CD4-positive, CD25-positive, alpha-beta regulatory T cell (primary cell): ENCODE measurements at regions not wholly inside any gene's neighbourhood (a gene's known extent, or its start where the extent isn't known, plus 50 kb on each side); places are given as distances from the start of the nearest gene placed in this dataset.

Source experiments
- ATAC-seq, 2 donors: fragments of 150-1000 bp; cut with Tn5 transposase; one replicate each; pipeline ENCODE4 v1.10.0; 2021; ENCODE audit warnings: low read depth in 2 of 2, moderate number of reproducible peaks in 2 of 2, moderate library complexity in 1 of 2
- DNase-seq, 3 donors: peaks; one replicate each; pipeline versions ENCODE4 v3.0.0 to v3.0.0-alpha.2; 2012 to 2022; ENCODE audit warnings: mixed read lengths in 1 of 3
- H3K27ac ChIP-seq: one replicate; pipeline ENCODE4 v1.7.0; 2013; ENCODE audit warnings: mild to moderate bottlenecking, low read length; ENCODE audit not compliant: insufficient read depth, poor library complexity, severe bottlenecking
- H3K27me3 ChIP-seq: one replicate; pipeline ENCODE4 v1.7.0; 2013; ENCODE audit warnings: low read length; ENCODE audit not compliant: control insufficient read depth, insufficient read depth
- H3K36me3 ChIP-seq: one replicate; pipeline ENCODE4 v1.7.0; 2013; ENCODE audit warnings: mild to moderate bottlenecking, low read length, moderate library complexity; ENCODE audit not compliant: control insufficient read depth, insufficient read depth
- H3K4me1 ChIP-seq: 2 replicates; pipeline ENCODE4 v1.7.0; 2013; ENCODE audit warnings: mild to moderate bottlenecking, low read length; ENCODE audit not compliant: insufficient read depth, control insufficient read depth, poor library complexity, severe bottlenecking
- H3K4me3 ChIP-seq: one replicate; pipeline ENCODE4 v1.7.0; 2013; ENCODE audit warnings: low read depth, mild to moderate bottlenecking, low read length, moderate library complexity
- H3K9me3 ChIP-seq, 2 experiments: 1 replicate in 1 of 2; 2 replicates in 1 of 2; pipeline ENCODE4 v1.7.0; 2013; ENCODE audit warnings: low read length in 2 of 2, mild to moderate bottlenecking in 1 of 2, moderate library complexity in 1 of 2; ENCODE audit not compliant: control insufficient read depth in 2 of 2
- H3K27ac Mint-ChIP-seq, 3 donors: one replicate each; pipeline ENCODE4 v1.8.0; 2020 to 2022; ENCODE audit warnings: mild to moderate bottlenecking in 3 of 3, mixed read lengths in 3 of 3, moderate library complexity in 2 of 3
- H3K27me3 Mint-ChIP-seq: one replicate; pipeline ENCODE4 v1.8.0; 2022; ENCODE audit warnings: mild to moderate bottlenecking, mixed read lengths
- H3K36me3 Mint-ChIP-seq: one replicate; pipeline ENCODE4 v1.8.0; 2020; ENCODE audit warnings: mixed read lengths
- H3K4me1 Mint-ChIP-seq, 4 donors: one replicate each; pipeline ENCODE4 v1.8.0; 2020 to 2022; ENCODE audit warnings: mixed read lengths in 4 of 4, mild to moderate bottlenecking in 1 of 4
- H3K4me3 Mint-ChIP-seq, 4 donors: one replicate each; pipeline ENCODE4 v1.8.0; 2020 to 2022; ENCODE audit warnings: mild to moderate bottlenecking in 4 of 4, mixed read lengths in 4 of 4, moderate library complexity in 3 of 4
- H3K9me3 Mint-ChIP-seq, 7 donors: one replicate each; pipeline ENCODE4 v1.8.0; 2020 to 2022; ENCODE audit warnings: mixed read lengths in 7 of 7, mild to moderate bottlenecking in 3 of 7, moderate library complexity in 2 of 7

DNA sequence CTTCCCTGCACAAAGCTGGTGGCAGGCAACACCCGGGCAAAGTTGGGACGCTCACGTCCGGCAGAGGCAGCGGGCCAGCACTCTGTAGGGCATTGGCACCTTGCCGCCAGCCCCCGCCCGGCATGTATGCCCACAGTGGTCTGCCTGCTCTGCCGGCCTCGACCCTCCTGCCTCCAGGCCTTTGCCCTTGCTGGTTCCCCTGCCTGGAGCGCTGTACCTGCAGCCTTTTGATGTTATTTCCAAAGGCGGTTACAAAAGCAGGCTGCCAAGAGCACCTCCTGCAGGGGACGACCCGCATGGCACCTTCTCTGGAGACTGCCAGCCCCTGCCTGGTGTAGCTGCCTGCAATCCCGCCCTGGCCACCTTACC lies 56.5 kb upstream of the SHISAL1 start:
- ATAC-seq (no peak), DNase-seq (no peak)
- no peaks in the 10 kb centered on the region for H3K9me3 ChIP-seq
- Mint-ChIP-seq H3K4me1 (no peaks in the 10 kb centered on the region), H3K27me3 (no peaks in the 10 kb centered on the region), H3K9me3 (peaks cover 0 to 6% (median 1%) of the 10 kb centered on the region in 7 donors), H3K36me3 (no peaks in the 10 kb centered on the region), H3K27ac (no peak overlapping the region), H3K4me3 (no peak overlapping the region)
- no peak overlapping the region for H3K27ac ChIP-seq
- no peaks in the 10 kb centered on the region for H3K4me1 ChIP-seq
- no peaks in the 10 kb centered on the region for H3K27me3 ChIP-seq
- no peaks in the 10 kb centered on the region for H3K36me3 ChIP-seq
- H3K4me3 ChIP-seq, result no peak overlapping the region

DNA sequence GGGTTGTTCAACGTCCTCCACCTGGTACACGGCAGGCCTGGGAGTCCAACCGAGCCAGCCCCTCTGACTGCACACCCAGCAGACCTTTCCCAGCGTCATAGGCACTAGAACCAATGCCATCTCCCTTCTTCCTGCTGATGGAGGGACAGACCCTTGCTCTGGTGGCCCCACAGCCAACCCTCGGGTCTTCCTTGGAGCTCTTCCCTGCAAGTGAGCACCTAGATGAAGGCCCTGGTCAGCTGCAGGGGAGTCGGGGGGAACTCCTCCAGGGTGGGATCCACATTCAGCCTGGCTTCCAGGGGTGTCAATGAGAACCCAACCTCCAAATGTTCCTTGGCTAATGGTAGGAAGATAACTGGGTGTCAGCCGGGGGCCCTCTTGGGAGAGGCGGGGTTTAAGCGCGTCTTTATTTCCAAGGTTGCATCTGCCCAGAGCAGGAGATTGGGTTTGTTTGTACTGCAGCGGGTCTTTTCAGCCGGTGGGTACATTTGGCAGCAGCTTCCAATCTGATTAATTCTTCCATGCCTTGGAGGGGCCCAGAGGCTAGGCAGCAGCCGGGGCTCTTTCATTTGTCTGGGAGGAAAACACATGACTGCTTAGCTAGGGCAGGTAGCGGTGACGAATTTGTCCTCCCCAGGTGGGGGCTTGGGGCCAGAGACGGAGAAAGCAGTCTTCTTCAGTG lies 56.0 kb upstream of the SHISAL1 start:
- Histone ChIP-seq H3K4me1 (no peaks in the 10 kb centered on the region), H3K4me3 (no peak overlapping the region), H3K27me3 (no peaks in the 10 kb centered on the region), H3K27ac (no peak overlapping the region), H3K36me3 (no peaks in the 10 kb centered on the region), H3K9me3 (no peaks in the 10 kb centered on the region)
- Mint-ChIP-seq H3K27ac (no peak overlapping the region), H3K9me3 (peaks cover 0 to 6% (median 0%) of the 10 kb centered on the region in 7 donors), H3K4me1 (no peaks in the 10 kb centered on the region), H3K36me3 (no peaks in the 10 kb centered on the region), H3K27me3 (no peaks in the 10 kb centered on the region), H3K4me3 (no peak overlapping the region)
- ATAC-seq (no peak), DNase-seq (no peak)

GRCh38 chr22:44366372-44367300 lies 53.9 kb upstream of the SHISAL1 start:
- Histone ChIP-seq H3K4me1 (no peaks in the 10 kb centered on the region), H3K27me3 (no peaks in the 10 kb centered on the region), H3K4me3 (no peak overlapping the region), H3K9me3 (no peaks in the 10 kb centered on the region), H3K36me3 (no peaks in the 10 kb centered on the region), H3K27ac (no peak overlapping the region)
- Mint-ChIP-seq H3K27ac (no peak overlapping the region), H3K4me1 (no peaks in the 10 kb centered on the region), H3K9me3 (peaks cover 0 to 2% (median 0%) of the 10 kb centered on the region in 7 donors), H3K4me3 (no peak overlapping the region), H3K36me3 (no peaks in the 10 kb centered on the region), H3K27me3 (no peaks in the 10 kb centered on the region)
- DNase-seq (no peak), ATAC-seq (no peak)

- peaks cover 0 to 2% (median 0%) of the 10 kb centered on the region in 7 donors for H3K9me3 Mint-ChIP-seq
- no peaks in the 10 kb centered on the region for H3K4me1 ChIP-seq
- no peaks in the 10 kb centered on the region for H3K36me3 ChIP-seq
- no peaks in the 10 kb centered on the region for H3K4me1 Mint-ChIP-seq
- no peaks in the 10 kb centered on the region for H3K9me3 ChIP-seq
- H3K27ac Mint-ChIP-seq, result no peak overlapping the region
- H3K36me3 Mint-ChIP-seq, result no peaks in the 10 kb centered on the region
- no peak overlapping the region for H3K4me3 ChIP-seq
- no peak for DNase-seq
- no peaks in the 10 kb centered on the region for H3K27me3 Mint-ChIP-seq
- no peak overlapping the region for H3K27ac ChIP-seq
- ATAC-seq, result no peak
- no peak overlapping the region for H3K4me3 Mint-ChIP-seq
- no peaks in the 10 kb centered on the region for H3K27me3 ChIP-seq
Measured at GRCh38 chr22:44365832-44366231, 53.1 kb upstream of the SHISAL1 start.

GRCh38 chr22:44365191-44365590 lies 52.4 kb upstream of the SHISAL1 start:
- peaks cover 0 to 2% (median 0%) of the 10 kb centered on the region in 7 donors for H3K9me3 Mint-ChIP-seq
- Histone ChIP-seq H3K27ac (no peak overlapping the region), H3K4me3 (no peak overlapping the region), H3K9me3 (no peaks in the 10 kb centered on the region), H3K27me3 (no peaks in the 10 kb centered on the region), H3K36me3 (no peaks in the 10 kb centered on the region), H3K4me1 (no peaks in the 10 kb centered on the region)
- no peak overlapping the region for H3K4me3 Mint-ChIP-seq
- ATAC-seq (no peak), DNase-seq (no peak)
- H3K27me3 Mint-ChIP-seq, result no peaks in the 10 kb centered on the region
- no peak overlapping the region for H3K27ac Mint-ChIP-seq
- no peaks in the 10 kb centered on the region for H3K36me3 Mint-ChIP-seq
- no peaks in the 10 kb centered on the region for H3K4me1 Mint-ChIP-seq

- H3K36me3 ChIP-seq, result no peaks in the 10 kb centered on the region
- no peak overlapping the region for H3K27ac ChIP-seq
- Mint-ChIP-seq H3K4me1 (no peaks in the 10 kb centered on the region), H3K9me3 (peaks cover 0 to 2% (median 0%) of the 10 kb centered on the region in 7 donors), H3K36me3 (no peaks in the 10 kb centered on the region), H3K27ac (no peak overlapping the region), H3K27me3 (no peaks in the 10 kb centered on the region), H3K4me3 (no peak overlapping the region)
- H3K4me1 ChIP-seq, result no peaks in the 10 kb centered on the region
- no peaks in the 10 kb centered on the region for H3K27me3 ChIP-seq
- H3K4me3 ChIP-seq, result no peak overlapping the region
- DNase-seq, result no peak
- ATAC-seq, result no peak
- H3K9me3 ChIP-seq, result no peaks in the 10 kb centered on the region
Measured at GRCh38 chr22:44364751-44365130, 52.0 kb upstream of the SHISAL1 start.

GRCh38 chr22:44363980-44364750 lies 51.4 kb upstream of the SHISAL1 start:
- no peaks in the 10 kb centered on the region for H3K36me3 Mint-ChIP-seq
- H3K27me3 Mint-ChIP-seq, result no peaks in the 10 kb centered on the region
- Histone ChIP-seq H3K9me3 (no peaks in the 10 kb centered on the region), H3K4me1 (no peaks in the 10 kb centered on the region), H3K36me3 (no peaks in the 10 kb centered on the region), H3K4me3 (no peak overlapping the region), H3K27me3 (no peaks in the 10 kb centered on the region), H3K27ac (no peak overlapping the region)
- H3K4me3 Mint-ChIP-seq, result no peak overlapping the region
- no peak for DNase-seq
- no peak for ATAC-seq
- H3K9me3 Mint-ChIP-seq, result peaks cover 0 to 2% (median 0%) of the 10 kb centered on the region in 7 donors
- H3K4me1 Mint-ChIP-seq, result no peaks in the 10 kb centered on the region
- no peak overlapping the region for H3K27ac Mint-ChIP-seq
